AG10803 (cell line): ENCODE measurements at regions not wholly inside any gene's neighbourhood (a gene's known extent, or its start where the extent isn't known, plus 50 kb on each side); places are given as distances from the start of the nearest gene placed in this dataset.

ENCODE experiments used
- DNase-seq: peaks from one replicate; pipeline ENCODE4 v3.0.0; 2010; ENCODE audit warnings: low read depth
- H3K4me3 ChIP-seq: 2 replicates; pipeline ENCODE4 v1.5.1; 2011; ENCODE audit warnings: mild to moderate bottlenecking, low read length, control low read depth
- CTCF ChIP-seq: conservative IDR thresholded peaks from 2 replicates; pipeline ENCODE4 v1.5.1; 2011; ENCODE audit warnings: mild to moderate bottlenecking, low read length, control low read depth, inconsistent platforms

DNA sequence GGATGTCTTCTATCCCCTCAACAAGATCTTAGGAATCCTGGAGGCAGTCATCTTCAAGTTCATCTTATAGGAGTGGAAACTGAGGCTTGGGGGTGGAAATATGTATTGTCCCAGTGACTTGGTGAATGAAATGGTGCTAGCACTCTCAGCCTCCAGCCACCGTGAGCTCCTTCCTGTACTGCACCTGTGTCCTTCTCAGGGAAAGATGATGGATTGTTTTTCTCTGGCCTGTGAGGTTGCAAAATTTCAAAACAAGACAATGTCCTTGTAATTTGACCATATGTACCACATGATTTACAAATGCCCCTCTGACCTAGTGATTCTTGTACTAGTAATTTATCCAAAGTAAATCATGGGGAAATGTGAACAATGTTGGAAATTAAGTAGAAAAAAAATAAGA is 71.0 kb upstream of the CHCHD3 start:
- no peak for TF ChIP-seq CTCF
- DNase-seq = no peak
- H3K4me3 ChIP-seq = no peak overlapping the region

- no peak overlapping the region for H3K4me3 ChIP-seq
- TF ChIP-seq CTCF = no peak
- no peak for DNase-seq
Measured at GRCh38 chr7:133155146-133155545, 73.3 kb upstream of the CHCHD3 start.

GRCh38 chr7:133155642-133156041 is 73.8 kb upstream of the CHCHD3 start:
- no peak for DNase-seq
- H3K4me3 ChIP-seq = no peak overlapping the region
- no peak for TF ChIP-seq CTCF

DNA sequence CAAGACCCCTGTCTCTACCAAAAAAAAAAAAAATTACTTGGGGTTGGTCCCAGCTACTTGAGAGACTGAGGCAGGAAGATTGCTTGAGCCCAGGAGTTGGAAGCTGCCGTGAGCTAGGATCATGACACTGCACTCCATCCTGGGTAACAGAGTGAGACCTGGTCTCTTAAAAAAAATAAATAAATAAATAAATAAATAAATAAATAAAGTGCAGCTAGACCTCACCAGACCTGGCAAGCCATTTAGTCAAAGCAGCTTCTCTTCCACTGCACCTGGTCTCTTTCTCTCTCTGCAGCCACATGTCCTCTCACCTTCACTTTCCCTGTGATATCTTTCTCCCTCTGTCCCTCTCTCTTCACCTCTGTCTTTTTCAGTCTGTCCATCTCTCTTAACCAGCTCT is 75.2 kb upstream of the CHCHD3 start:
- H3K4me3 ChIP-seq = no peak overlapping the region
- no peak for TF ChIP-seq CTCF
- DNase-seq = no peak

GRCh38 chr7:133164498-133164897 is 82.6 kb upstream of the CHCHD3 start:
- TF ChIP-seq CTCF = no peak
- DNase-seq = no peak
- H3K4me3 ChIP-seq = no peak overlapping the region

GRCh38 chr7:133165001-133165400 is 83.1 kb upstream of the CHCHD3 start:
- no peak overlapping the region for H3K4me3 ChIP-seq
- no peak for TF ChIP-seq CTCF
- no peak for DNase-seq

DNA sequence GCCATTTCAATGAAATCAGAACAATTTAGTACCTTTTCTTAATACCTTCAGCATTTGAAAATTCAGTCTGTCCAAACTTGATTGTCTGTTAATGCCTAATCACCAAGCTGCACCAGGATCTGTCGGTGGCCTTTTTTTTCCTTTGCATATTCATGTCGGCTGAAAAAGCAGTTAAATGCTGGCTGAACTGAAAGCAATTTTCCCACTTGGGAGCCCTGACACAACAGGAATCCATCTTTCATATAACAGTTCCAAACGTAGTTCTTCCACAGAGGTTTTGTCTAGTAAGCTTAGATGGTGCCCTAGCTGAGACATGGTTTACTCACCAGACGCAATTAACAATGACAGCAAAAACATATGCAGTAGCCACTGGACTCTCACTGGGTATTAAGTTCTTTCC is 83.6 kb upstream of the CHCHD3 start:
- TF ChIP-seq CTCF = no peak
- H3K4me3 ChIP-seq = no peak overlapping the region
- no peak for DNase-seq
